Endothelial cell of umbilical vein (primary cell): ENCODE measurements at regions not wholly inside any gene's neighbourhood (a gene's known extent, or its start where the extent isn't known, plus 50 kb on each side); places are given as distances from the start of the nearest gene placed in this dataset.
A peak's percentile ranks its signal among the peaks of the same experiment; 100 is the strongest.

Source experiments
- BruUV-seq: library from RNA; stranded (reverse); fragments of 400-500 nt; replicated peaks from 2 replicates; lab custom pipeline; 2021; lab: Mats Ljungman, UMichigan
- CTCF ChIA-PET: fragments of 300-600, 350-600 bp; sonication (Branson Sonifier 250); formaldehyde crosslinking; loops from one replicate; lab custom pipeline; 2021; ENCODE audit warnings: antibody characterized with exemption, inconsistent platforms; lab: Charles Lee
- POLR2A ChIA-PET: fragments of 300-600, 350-600 bp; sonication (Branson Sonifier 250); formaldehyde crosslinking; loops from one replicate; lab custom pipeline; 2021; ENCODE audit warnings: antibody characterized with exemption, inconsistent platforms; lab: Charles Lee
- DNase-seq: peaks from one replicate; pipeline ENCODE4 v3.0.0-alpha.2; 2011; ENCODE audit warnings: low read depth, low spot score
- FAIRE-seq: peaks from 2 replicates; lab custom pipeline; 2011; peaks lifted over from hg19 to GRCh38; lab: Jason Lieb, UNC
- H2AFZ ChIP-seq: 2 replicates; pipeline ENCODE4 v1.6.0; 2012; ENCODE audit warnings: low read depth, low read length, control low read depth, inconsistent platforms
- H3K27ac ChIP-seq: 2 replicates; pipeline ENCODE4 v1.5.1; 2011; ENCODE audit warnings: low read depth, mild to moderate bottlenecking, control low read depth, low read length, moderate library complexity; ENCODE audit not compliant: insufficient read depth
- H3K27me3 ChIP-seq, 2 experiments: 2 replicates each; pipeline versions ENCODE4 v1.6.0 to v1.6.1; 2011; ENCODE audit warnings: low read length in 2 of 2, mixed read lengths in 1 of 2; ENCODE audit not compliant: control insufficient read depth in 2 of 2, insufficient read depth in 2 of 2
- H3K36me3 ChIP-seq, 2 experiments: 2 replicates in 1 of 2; 3 replicates in 1 of 2; pipeline ENCODE4 v1.5.1; 2011; ENCODE audit warnings: low read length in 2 of 2, mild to moderate bottlenecking in 1 of 2, moderate library complexity in 1 of 2; ENCODE audit not compliant: control insufficient read depth in 2 of 2, insufficient read depth in 2 of 2; ENCODE audit errors: extremely low read depth in 1 of 2
- H3K4me1 ChIP-seq: 3 replicates; pipeline ENCODE4 v1.5.1; 2011; ENCODE audit warnings: mild to moderate bottlenecking, low read length; ENCODE audit not compliant: control insufficient read depth, insufficient read depth; ENCODE audit errors: extremely low read depth
- H3K4me2 ChIP-seq: 2 replicates; pipeline ENCODE4 v1.6.1; 2011; ENCODE audit warnings: low read length, control low read depth, mixed read lengths; ENCODE audit not compliant: insufficient read depth
- H3K4me3 ChIP-seq, 3 experiments: fragments of 200-600 bp in 1 of 3; sonication (generic), shearing (Covaris generic) in 1 of 3; replicated peaks in 1 of 3; 2 replicates each; pipeline ENCODE4 v1.5.1; 2011 to 2016; ENCODE audit warnings: control low read depth in 3 of 3, low read length in 3 of 3, mild to moderate bottlenecking in 2 of 3, inconsistent platforms in 1 of 3, low read depth in 1 of 3, moderate library complexity in 1 of 3; ENCODE audit not compliant: insufficient read depth in 1 of 3
- H3K79me2 ChIP-seq: 2 replicates; pipeline ENCODE4 v1.6.0; 2012; ENCODE audit warnings: low read length, inconsistent platforms; ENCODE audit not compliant: control insufficient read depth, insufficient read depth
- H3K9ac ChIP-seq: replicated peaks from 2 replicates; pipeline ENCODE3; 2011; ENCODE audit warnings: low read length, control low read depth; ENCODE audit not compliant: insufficient read depth; ENCODE audit errors: extremely low read depth
- H3K9me1 ChIP-seq: replicated peaks from 3 replicates; pipeline ENCODE4 v1.6.0; 2011; ENCODE audit warnings: mild to moderate bottlenecking, low read length; ENCODE audit not compliant: control insufficient read depth, insufficient read depth; ENCODE audit errors: extremely low read depth
- H3K9me3 ChIP-seq: replicated peaks from 2 replicates; pipeline ENCODE4 v1.5.1; 2012; ENCODE audit warnings: low read length, inconsistent platforms; ENCODE audit not compliant: control insufficient read depth, insufficient read depth
- H4K20me1 ChIP-seq: replicated peaks from 2 replicates; pipeline ENCODE3; 2011; ENCODE audit warnings: mild to moderate bottlenecking, low read length; ENCODE audit not compliant: control insufficient read depth, insufficient read depth; ENCODE audit errors: extremely low read depth
- CTCF ChIP-seq, 2 donors: IDR thresholded peaks; 1 replicate in 1 of 2; 2 replicates in 1 of 2; pipeline ENCODE4 v1.5.1; 2011; ENCODE audit warnings: low read length in 2 of 2, mild to moderate bottlenecking in 2 of 2, moderate library complexity in 2 of 2, control low read depth in 1 of 2, inconsistent platforms in 1 of 2, low read depth in 1 of 2; ENCODE audit not compliant: insufficient read depth in 1 of 2; ENCODE audit errors: extremely low read depth in 1 of 2
- EZH2 ChIP-seq: IDR thresholded peaks from 2 replicates; pipeline ENCODE4 v1.6.1; 2012; ENCODE audit warnings: borderline replicate concordance, low read depth, mild to moderate bottlenecking, moderate library complexity, low read length, inconsistent platforms; ENCODE audit not compliant: severe bottlenecking
- FOS ChIP-seq: IDR thresholded peaks from 2 replicates; pipeline ENCODE4 v1.6.1; 2011; ENCODE audit warnings: mild to moderate bottlenecking, low read length, moderate library complexity, borderline replicate concordance; ENCODE audit not compliant: insufficient read depth
- GATA2 ChIP-seq: IDR thresholded peaks from 2 replicates; pipeline ENCODE4 v1.7.0; 2011; ENCODE audit warnings: low read depth, mild to moderate bottlenecking, moderate library complexity, mixed read lengths, low read length; ENCODE audit not compliant: insufficient read length, insufficient read depth
- JUN ChIP-seq: IDR thresholded peaks from 2 replicates; pipeline ENCODE4 v1.6.1; 2011; ENCODE audit warnings: borderline replicate concordance, low read depth; ENCODE audit not compliant: insufficient read length, insufficient read depth
- MAX ChIP-seq: IDR thresholded peaks from 2 replicates; pipeline ENCODE4 v1.6.1; 2011; ENCODE audit not compliant: insufficient read depth, insufficient read length
- MYC ChIP-seq: IDR thresholded peaks from one replicate; pipeline ENCODE4 v1.6.1; 2011; ENCODE audit warnings: mild to moderate bottlenecking, low read depth, low read length
- POLR2A ChIP-seq: IDR thresholded peaks from 2 replicates; pipeline ENCODE4 v1.6.1; 2012; ENCODE audit warnings: low read depth, mild to moderate bottlenecking, control low read depth, low read length
- POLR2AphosphoS5 ChIP-seq: IDR thresholded peaks from 2 replicates; pipeline ENCODE4 v1.6.1; 2012; ENCODE audit warnings: low read depth, mild to moderate bottlenecking, control low read depth, low read length, moderate library complexity; ENCODE audit not compliant: insufficient read depth
- dilution Hi-C: fragments of 300-500 bp; cut with MboI; formaldehyde crosslinking; loops from one replicate; pipeline ENCODE4 v1.15.0; 2019; ENCODE audit warnings: low sequenced_read_pairs; ENCODE audit not compliant: extremely low pct_ligation_motif_present
- intact Hi-C: fragments of 100-400 bp; cut with micrococcal nuclease; formaldehyde crosslinking; loops from one replicate; pipeline ENCODE4 v1.10.0; 2022

- FAIRE-seq: no peak
- DNase-seq: no peak
- BruUV-seq: no TSS peak
- Histone ChIP-seq H3K79me2 (no peaks in the 10 kb centered on the region), H3K9ac (no peak overlapping the region), H3K4me3 (no peak overlapping the region), H2AFZ (no peak overlapping the region), H3K9me3 (no peaks in the 10 kb centered on the region), H3K36me3 (no peaks in the 10 kb centered on the region), H3K9me1 (no peaks in the 10 kb centered on the region), H3K27ac (no peak overlapping the region), H3K4me2 (peak overlapping the region; percentile 5), H3K4me1 (peaks cover 5% of the 10 kb centered on the region), H4K20me1 (no peaks in the 10 kb centered on the region), H3K27me3 (no peaks in the 10 kb centered on the region)
- intact Hi-C loops (loop anchor here (5.0 kb wide), 1 partner anchor 124 kb away; no protein-coding TSS in a partner anchor), dilution Hi-C loops (no loop called here)
- CTCF ChIA-PET: interaction anchor here (0.7 to 2.0 kb wide), 12 partner anchors 8 to 151 kb away, joined by 3 to 8 read pairs (median 5); partner anchors contain the start of genes RPL27A and TRIM66
- POLR2A ChIA-PET: interaction anchor here (0.6 kb wide), 1 partner anchor 77 kb away, joined by 9 read pairs; the partner anchor contains the start of gene AKIP1
- TF ChIP-seq JUN: no peak
- no peak for TF ChIP-seq GATA2
- no peak for TF ChIP-seq FOS
- no peak for TF ChIP-seq CTCF (IDR thresholded peaks at IDR 0.05; ENCODE audit: extremely low read depth in 1 of 2, insufficient read depth in 1 of 2, low read depth in 1 of 2, low read length in 2 of 2)
- no peak for TF ChIP-seq POLR2A
- no peak for TF ChIP-seq MYC
- TF ChIP-seq EZH2: no peak
- no peak for TF ChIP-seq POLR2AphosphoS5
- TF ChIP-seq MAX: no peak
Observed at GRCh38 chr11:8833568-8834315, 77.2 kb upstream of the AKIP1 start.
